DMS 273 (cell line): ENCODE measurements at regions not wholly inside any gene's neighbourhood (a gene's known extent, or its start where the extent isn't known, plus 50 kb on each side); places are given as distances from the start of the nearest gene placed in this dataset.
A peak's percentile ranks its signal among the peaks of the same experiment; 100 is the strongest.
"Not testable (repeated sequence)": the region's sequence is repeated elsewhere in the genome, so short reads cannot be mapped to it uniquely, and the experiment has no call there.

Experiments used
- DNase-seq: peaks from one replicate; lab custom pipeline; 2025; ENCODE audit not compliant: unreplicated experiment; lab: John Stamatoyannopoulos, UW

- DNase-seq: no peak
Measured at GRCh38 chr1:117753232-117753631, 147.4 kb downstream of the TENT5C start.

GRCh38 chr1:117753652-117754051, 147.8 kb downstream of the TENT5C start:
- DNase-seq: no peak

- peak; percentile 87 for DNase-seq
Measured at GRCh38 chr1:117754061-117754969, 148.5 kb downstream of the TENT5C start.

- no peak for DNase-seq
Measured at GRCh38 chr1:117757668-117758067, 151.8 kb downstream of the TENT5C start.

GRCh38 chr1:117758444-117759316, 152.8 kb downstream of the TENT5C start:
- DNase-seq: peak; percentile 96

GRCh38 chr1:117759535-117759934, 153.7 kb downstream of the TENT5C start:
- peak; percentile 23 for DNase-seq

GRCh38 chr1:117760069-117760468, 154.2 kb downstream of the TENT5C start:
- DNase-seq: peak; percentile 42

- peak; percentile 81 for DNase-seq
Measured at GRCh38 chr1:117760485-117760884, 154.6 kb downstream of the TENT5C start.

GRCh38 chr1:117767756-117768155, 161.7 kb downstream of the GDAP2 start:
- DNase-seq: not testable (repeated sequence)

GRCh38 chr1:117770981-117771531, 158.4 kb downstream of the GDAP2 start:
- peak; percentile 34 for DNase-seq

GRCh38 chr1:117779364-117779763, 150.1 kb downstream of the GDAP2 start:
- DNase-seq: no peak

GRCh38 chr1:117780687-117781475, 148.5 kb downstream of the GDAP2 start:
- DNase-seq: peak; percentile 81

- peak; percentile 65 for DNase-seq
Measured at GRCh38 chr1:117782056-117782455, 147.4 kb downstream of the GDAP2 start.

GRCh38 chr1:117783606-117784396, 145.6 kb downstream of the GDAP2 start:
- peak; percentile 81 for DNase-seq

GRCh38 chr1:117788014-117788413, 141.4 kb downstream of the GDAP2 start:
- DNase-seq: no peak

- peak; percentile 89 for DNase-seq
Measured at GRCh38 chr1:117793413-117793812, 136.0 kb downstream of the GDAP2 start.

GRCh38 chr1:117794073-117794472, 135.3 kb downstream of the GDAP2 start:
- DNase-seq: peak; percentile 52

GRCh38 chr1:117795190-117795589, 134.2 kb downstream of the GDAP2 start:
- no peak for DNase-seq

- DNase-seq: no peak
Measured at GRCh38 chr1:117795792-117796191, 133.6 kb downstream of the GDAP2 start.

GRCh38 chr1:117796226-117796625, 133.2 kb downstream of the GDAP2 start:
- DNase-seq: no peak
